Neural cell (in vitro differentiated cells): ENCODE measurements at regions not wholly inside any gene's neighbourhood (a gene's known extent, or its start where the extent isn't known, plus 50 kb on each side); places are given as distances from the start of the nearest gene placed in this dataset.

ENCODE experiments used
- CTCF ChIP-seq: fragments of 450-650 bp; IDR thresholded peaks from 2 replicates; pipeline ENCODE4 v1.5.1; 2014; ENCODE audit warnings: antibody characterized with exemption, mild to moderate bottlenecking, moderate library complexity; ENCODE audit not compliant: poor library complexity, severe bottlenecking
- EP300 ChIP-seq: fragments of 450-650 bp; conservative IDR thresholded peaks from 2 replicates; pipeline ENCODE4 v1.6.1; 2014; ENCODE audit warnings: antibody characterized with exemption, mild to moderate bottlenecking, moderate library complexity; ENCODE audit not compliant: poor library complexity, severe bottlenecking
- EZH2 ChIP-seq: fragments of 200-600, 300-800 bp; shearing (Covaris generic), sonication (generic); IDR thresholded peaks from 2 replicates; pipeline ENCODE4 v1.6.1; 2014; ENCODE audit warnings: antibody characterized with exemption, low read length, borderline replicate concordance, mild to moderate bottlenecking; ENCODE audit not compliant: insufficient read depth, poor library complexity, severe bottlenecking
- POLR2AphosphoS5 ChIP-seq: IDR thresholded peaks from 2 replicates; pipeline ENCODE4 v1.6.1; 2012
- REST ChIP-seq: IDR thresholded peaks from 2 replicates; pipeline ENCODE4 v1.6.1; 2012; ENCODE audit warnings: borderline replicate concordance
- TAF1 ChIP-seq: IDR thresholded peaks from 2 replicates; pipeline ENCODE4 v1.6.1; 2012; ENCODE audit warnings: low read depth

- TF ChIP-seq CTCF (no peak), EZH2 (no peak), REST (no peak), TAF1 (no peak), POLR2AphosphoS5 (no peak), EP300 (no peak)
These were observed 285.6 kb downstream of the SHOX start for GRCh38 chrX:916230-916599.
